ENCODE measurements at regions not wholly inside any gene's neighbourhood (a gene's known extent, or its start where the extent isn't known, plus 50 kb on each side); places are given as distances from the start of the nearest gene placed in this dataset.

GRCh38 chr2:225274751-225275150 is 124.8 kb upstream of the NYAP2 start:
- no peak overlapping the region for H3K27ac ChIP-seq (ENCODE audit: low read length)

GRCh38 chr2:225272173-225272572 is 127.3 kb upstream of the NYAP2 start:
- intact Hi-C loops (cut with micrococcal nuclease; ENCODE audit: unreplicated experiment) = no loop called here
- no peaks in the 10 kb centered on the region for H3K4me1 ChIP-seq (ENCODE audit: control insufficient read depth, insufficient read depth, low read length)
- no peak overlapping the region for H3K27ac ChIP-seq (ENCODE audit: low read length)
- POLR2A ChIA-PET = no interaction called here
- DNase-seq (ENCODE audit: low read depth, low spot score) (no peak), ATAC-seq (no peak)
- no peaks in the 10 kb centered on the region for H3K36me3 ChIP-seq (ENCODE audit: control insufficient read depth, insufficient read depth, low read length)
- in situ Hi-C loops (cut with HindIII; ENCODE audit: low pct_unique_long_range_greater_than_20kb, low sequenced_read_pairs) = no loop called here
- H3K4me3 ChIP-seq (ENCODE audit: low read depth in 2 of 2, low read length in 2 of 2) = no peak overlapping the region
- TF ChIP-seq TCF7L2 (IDR thresholded peaks at IDR 0.05; ENCODE audit: low read depth, low read length) = no peak
- BruUV-seq (replicated peaks) = no TSS peak
- H3K9me3 ChIP-seq (ENCODE audit: control insufficient read depth, insufficient read depth, low read depth, low read length) = no peaks in the 10 kb centered on the region; the same call in 1 of the 2 replicates
- CTCF ChIA-PET = no interaction called here
- no peaks in the 10 kb centered on the region for H3K27me3 ChIP-seq (ENCODE audit: control insufficient read depth, insufficient read depth, low read length)

More at GRCh38 chr2:225274751-225275150, 124.8 kb upstream of the NYAP2 start:
- Histone ChIP-seq H3K36me3 (ENCODE audit: control insufficient read depth, insufficient read depth, low read length) (no peaks in the 10 kb centered on the region), H3K27me3 (ENCODE audit: control insufficient read depth, insufficient read depth, low read length) (no peaks in the 10 kb centered on the region), H3K9me3 (ENCODE audit: control insufficient read depth, insufficient read depth, low read depth, low read length) (no peaks in the 10 kb centered on the region; the same call in 1 of the 2 replicates), H3K4me1 (ENCODE audit: control insufficient read depth, insufficient read depth, low read length) (no peaks in the 10 kb centered on the region), H3K4me3 (ENCODE audit: low read depth in 2 of 2, low read length in 2 of 2) (no peak overlapping the region)
- no TSS peak for BruUV-seq (replicated peaks)
- ChIA-PET CTCF (no interaction called here), POLR2A (no interaction called here)
- intact Hi-C loops (cut with micrococcal nuclease; ENCODE audit: unreplicated experiment) = no loop called here
- DNase-seq (ENCODE audit: low read depth, low spot score) = no peak
- in situ Hi-C loops (cut with HindIII; ENCODE audit: low pct_unique_long_range_greater_than_20kb, low sequenced_read_pairs) = no loop called here
- no peak for TF ChIP-seq SIN3A (IDR thresholded peaks at IDR 0.05; ENCODE audit: borderline replicate concordance, insufficient read depth, low read depth, low read length)
- no peak for TF ChIP-seq POLR2AphosphoS5 (IDR thresholded peaks at IDR 0.05; ENCODE audit: low read depth, low read length)
- no peak for TF ChIP-seq TCF7L2 (IDR thresholded peaks at IDR 0.05; ENCODE audit: low read depth, low read length)
- no peak for TF ChIP-seq REST (IDR thresholded peaks at IDR 0.05; ENCODE audit: insufficient read depth in 1 of 2, low read depth in 2 of 2, low read length in 1 of 2)
- TF ChIP-seq CTCF (IDR thresholded peaks at IDR 0.05) = no peak
- ATAC-seq = no peak

- DNase-seq (ENCODE audit: low read depth, low spot score) (no peak), ATAC-seq (no peak)
- intact Hi-C loops (cut with micrococcal nuclease; ENCODE audit: unreplicated experiment) (no loop called here), in situ Hi-C loops (cut with HindIII; ENCODE audit: low pct_unique_long_range_greater_than_20kb, low sequenced_read_pairs) (no loop called here)
- no peak overlapping the region for H3K27ac ChIP-seq (ENCODE audit: low read length)
- H3K27me3 ChIP-seq (ENCODE audit: control insufficient read depth, insufficient read depth, low read length) = no peaks in the 10 kb centered on the region
- no peaks in the 10 kb centered on the region for H3K4me1 ChIP-seq (ENCODE audit: control insufficient read depth, insufficient read depth, low read length)
- CTCF ChIA-PET = no interaction called here
- H3K4me3 ChIP-seq (ENCODE audit: low read depth in 2 of 2, low read length in 2 of 2) = no peak overlapping the region
- POLR2A ChIA-PET = no interaction called here
- BruUV-seq (replicated peaks) = no TSS peak
- H3K36me3 ChIP-seq (ENCODE audit: control insufficient read depth, insufficient read depth, low read length) = no peaks in the 10 kb centered on the region
- H3K9me3 ChIP-seq (ENCODE audit: control insufficient read depth, insufficient read depth, low read depth, low read length) = no peaks in the 10 kb centered on the region; the same call in 1 of the 2 replicates
- no peak for TF ChIP-seq TCF7L2 (IDR thresholded peaks at IDR 0.05; ENCODE audit: low read depth, low read length)
- TF ChIP-seq SIN3A (IDR thresholded peaks at IDR 0.05; ENCODE audit: borderline replicate concordance, insufficient read depth, low read depth, low read length) = no peak
- TF ChIP-seq REST (IDR thresholded peaks at IDR 0.05; ENCODE audit: insufficient read depth in 1 of 2, low read depth in 2 of 2, low read length in 1 of 2) = no peak
- TF ChIP-seq POLR2AphosphoS5 (IDR thresholded peaks at IDR 0.05; ENCODE audit: low read depth, low read length) = no peak
- no peak for TF ChIP-seq CTCF (IDR thresholded peaks at IDR 0.05)
Measured at GRCh38 chr2:225270861-225271260, 128.6 kb upstream of the NYAP2 start.

Measured in Panc1 (cell line).